OCI-LY7 (cell line): ENCODE measurements at regions not wholly inside any gene's neighbourhood (a gene's known extent, or its start where the extent isn't known, plus 50 kb on each side); places are given as distances from the start of the nearest gene placed in this dataset.

Experiments used
- BruUV-seq: library from RNA; stranded (reverse); fragments of 400-500 nt; replicated peaks from 2 replicates; lab custom pipeline; 2021; lab: Mats Ljungman, UMichigan
- CTCF ChIA-PET: fragments of 300-600 bp; sonication (Branson Sonifier 250); formaldehyde crosslinking; loops from one replicate; lab custom pipeline; 2022; ENCODE audit warnings: antibody characterized with exemption; ENCODE audit not compliant: unreplicated experiment; lab: Charles Lee
- POLR2A ChIA-PET: fragments of 300-600 bp; sonication (Branson Sonifier 250); formaldehyde crosslinking; loops from one replicate; lab custom pipeline; 2022; ENCODE audit warnings: antibody characterized with exemption; lab: Charles Lee
- DNase-seq: peaks from one replicate; pipeline ENCODE4 v3.0.0-alpha.2; 2015; ENCODE audit warnings: low spot score
- H2AFZ ChIP-seq: fragments of 200-600 bp; sonication (generic), shearing (Covaris generic); 2 replicates; pipeline ENCODE4 v1.6.1; 2014; ENCODE audit warnings: mild to moderate bottlenecking, antibody characterized with exemption, low read length, moderate library complexity
- H3K27ac ChIP-seq: fragments of 200-600 bp; sonication (generic); 2 replicates; pipeline ENCODE4 v1.5.1; 2014; ENCODE audit warnings: mixed run types, low read depth, mild to moderate bottlenecking, moderate library complexity, low read length, inconsistent platforms; ENCODE audit not compliant: poor library complexity, severe bottlenecking
- H3K36me3 ChIP-seq: fragments of 200-600 bp; sonication (generic); 2 replicates; pipeline ENCODE4 v1.6.1; 2014; ENCODE audit warnings: mild to moderate bottlenecking, antibody characterized with exemption, low read length, moderate library complexity, mixed read lengths; ENCODE audit not compliant: insufficient read depth
- H3K4me1 ChIP-seq: fragments of 200-600 bp; sonication (generic); 2 replicates; pipeline ENCODE4 v1.5.1; 2014; ENCODE audit warnings: mild to moderate bottlenecking, low read length; ENCODE audit not compliant: insufficient read depth, poor library complexity, severe bottlenecking
- H3K4me2 ChIP-seq: fragments of 200-600 bp; sonication (generic); 2 replicates; pipeline ENCODE4 v1.6.1; 2014; ENCODE audit warnings: mild to moderate bottlenecking, low read length
- H3K4me3 ChIP-seq: fragments of 200-600 bp; sonication (generic); 2 replicates; pipeline ENCODE4 v1.5.1; 2014; ENCODE audit warnings: mild to moderate bottlenecking, low read depth, low read length; ENCODE audit not compliant: poor library complexity, severe bottlenecking
- H3K79me2 ChIP-seq: fragments of 200-600 bp; sonication (generic); 2 replicates; pipeline ENCODE4 v1.6.1; 2016; ENCODE audit warnings: low read depth, mild to moderate bottlenecking, low read length, moderate library complexity, mixed read lengths; ENCODE audit not compliant: insufficient read depth
- H3K9me2 ChIP-seq: fragments of 200-600 bp; sonication (generic); 2 replicates; pipeline ENCODE4 v1.6.1; 2016; ENCODE audit warnings: mild to moderate bottlenecking, low read length, mixed read lengths; ENCODE audit not compliant: insufficient read depth
- H3K9me3 ChIP-seq: fragments of 200-600 bp; sonication (generic); 2 replicates; pipeline ENCODE4 v1.6.1; 2014; ENCODE audit warnings: mild to moderate bottlenecking, mixed run types, low read length, mixed read lengths
- H4K20me1 ChIP-seq: fragments of 200-600 bp; sonication (generic); 2 replicates; pipeline ENCODE4 v1.6.1; 2014; ENCODE audit warnings: mild to moderate bottlenecking, antibody characterized with exemption, low read length, moderate library complexity, mixed read lengths; ENCODE audit not compliant: insufficient read depth
- EZH2phosphoT487 ChIP-seq: fragments of 200-600 bp; sonication (generic); IDR thresholded peaks from 2 replicates; pipeline ENCODE4 v1.6.1; 2018; ENCODE audit warnings: low read depth, borderline replicate concordance, mild to moderate bottlenecking, mixed run types, antibody characterized with exemption, low read length, moderate library complexity, mixed read lengths
- intact Hi-C: fragments of 100-400 bp; cut with micrococcal nuclease; formaldehyde crosslinking; loops from one replicate; pipeline ENCODE4 v1.10.0; 2022; ENCODE audit not compliant: unreplicated experiment
- TF ChIP-seq, protein P1 (sequence below): fragments of 200-600 bp; sonication (generic); conservative IDR thresholded peaks from 2 replicates; pipeline ENCODE4 v1.5.1; 2014; ENCODE audit warnings: mild to moderate bottlenecking, antibody characterized with exemption, low read length, moderate library complexity, mixed read lengths

GRCh38 chr13:80072231-80072630, 268.7 kb downstream of the SPRY2 start:
- H3K4me3 ChIP-seq: no peak overlapping the region
- H2AFZ ChIP-seq: no peak overlapping the region
- H4K20me1 ChIP-seq: no peaks in the 10 kb centered on the region
- no TSS peak for BruUV-seq
- H3K27ac ChIP-seq: no peak overlapping the region
- no peaks in the 10 kb centered on the region for H3K9me3 ChIP-seq
- DNase-seq: no peak
- H3K4me1 ChIP-seq: no peaks in the 10 kb centered on the region
- ChIA-PET POLR2A (no interaction called here), CTCF (no interaction called here)
- H3K79me2 ChIP-seq: no peaks in the 10 kb centered on the region
- H3K9me2 ChIP-seq: no peaks in the 10 kb centered on the region
- no peaks in the 10 kb centered on the region for H3K36me3 ChIP-seq
- TF ChIP-seq, protein P1, sequence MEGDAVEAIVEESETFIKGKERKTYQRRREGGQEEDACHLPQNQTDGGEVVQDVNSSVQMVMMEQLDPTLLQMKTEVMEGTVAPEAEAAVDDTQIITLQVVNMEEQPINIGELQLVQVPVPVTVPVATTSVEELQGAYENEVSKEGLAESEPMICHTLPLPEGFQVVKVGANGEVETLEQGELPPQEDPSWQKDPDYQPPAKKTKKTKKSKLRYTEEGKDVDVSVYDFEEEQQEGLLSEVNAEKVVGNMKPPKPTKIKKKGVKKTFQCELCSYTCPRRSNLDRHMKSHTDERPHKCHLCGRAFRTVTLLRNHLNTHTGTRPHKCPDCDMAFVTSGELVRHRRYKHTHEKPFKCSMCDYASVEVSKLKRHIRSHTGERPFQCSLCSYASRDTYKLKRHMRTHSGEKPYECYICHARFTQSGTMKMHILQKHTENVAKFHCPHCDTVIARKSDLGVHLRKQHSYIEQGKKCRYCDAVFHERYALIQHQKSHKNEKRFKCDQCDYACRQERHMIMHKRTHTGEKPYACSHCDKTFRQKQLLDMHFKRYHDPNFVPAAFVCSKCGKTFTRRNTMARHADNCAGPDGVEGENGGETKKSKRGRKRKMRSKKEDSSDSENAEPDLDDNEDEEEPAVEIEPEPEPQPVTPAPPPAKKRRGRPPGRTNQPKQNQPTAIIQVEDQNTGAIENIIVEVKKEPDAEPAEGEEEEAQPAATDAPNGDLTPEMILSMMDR: no peak
- TF ChIP-seq EZH2phosphoT487: no peak
- intact Hi-C loops: no loop called here
- H3K4me2 ChIP-seq: no peak overlapping the region

- Histone ChIP-seq H3K9me3 (no peaks in the 10 kb centered on the region), H3K27ac (no peak overlapping the region), H3K4me3 (no peak overlapping the region), H2AFZ (no peak overlapping the region), H3K9me2 (no peaks in the 10 kb centered on the region), H3K36me3 (no peaks in the 10 kb centered on the region), H3K79me2 (no peaks in the 10 kb centered on the region), H4K20me1 (no peaks in the 10 kb centered on the region), H3K4me2 (no peak overlapping the region), H3K4me1 (no peaks in the 10 kb centered on the region)
- DNase-seq: no peak
- POLR2A ChIA-PET: interaction anchor here (0.5 kb wide), 1 partner anchor 1345 kb away, joined by 3 read pairs; no protein-coding TSS in a partner anchor
- intact Hi-C loops: no loop called here
- TF ChIP-seq EZH2phosphoT487: no peak
- TF ChIP-seq, protein P1: no peak
- CTCF ChIA-PET: no interaction called here
- no TSS peak for BruUV-seq
Observed at GRCh38 chr13:80070024-80070703, 270.8 kb downstream of the SPRY2 start.

DNA sequence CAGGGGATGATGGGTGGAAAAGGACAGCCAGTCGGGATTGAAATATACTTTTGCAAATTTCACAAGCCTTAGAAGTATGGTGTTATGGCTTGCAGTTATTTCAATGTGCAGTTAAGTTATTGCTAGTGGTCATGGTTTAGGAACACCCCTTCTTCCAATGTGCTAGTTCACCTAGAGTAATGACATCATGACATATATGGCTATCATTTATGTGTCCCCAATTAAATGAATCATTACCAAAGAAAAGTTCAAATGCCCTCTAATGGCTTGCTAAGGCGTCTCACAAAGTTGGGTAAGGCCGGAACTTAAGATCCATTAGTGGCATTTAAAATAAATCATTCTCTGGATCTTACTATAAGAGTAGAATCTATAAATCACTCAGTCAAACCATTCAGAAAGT, 271.6 kb downstream of the SPRY2 start:
- Histone ChIP-seq H3K4me1 (no peaks in the 10 kb centered on the region), H3K4me3 (no peak overlapping the region), H3K9me3 (no peaks in the 10 kb centered on the region), H3K4me2 (no peak overlapping the region), H4K20me1 (no peaks in the 10 kb centered on the region), H3K79me2 (no peaks in the 10 kb centered on the region), H3K36me3 (no peaks in the 10 kb centered on the region), H3K9me2 (no peaks in the 10 kb centered on the region), H2AFZ (no peak overlapping the region), H3K27ac (no peak overlapping the region)
- ChIA-PET CTCF (no interaction called here), POLR2A (interaction anchor here (0.5 kb wide), 1 partner anchor 1345 kb away, joined by 3 read pairs; no protein-coding TSS in a partner anchor)
- intact Hi-C loops: no loop called here
- no TSS peak for BruUV-seq
- no peak for TF ChIP-seq EZH2phosphoT487
- TF ChIP-seq, protein P1: no peak
- no peak for DNase-seq
